ENCODE measurements at regions not wholly inside any gene's neighbourhood (a gene's known extent, or its start where the extent isn't known, plus 50 kb on each side); places are given as distances from the start of the nearest gene placed in this dataset.

DNA sequence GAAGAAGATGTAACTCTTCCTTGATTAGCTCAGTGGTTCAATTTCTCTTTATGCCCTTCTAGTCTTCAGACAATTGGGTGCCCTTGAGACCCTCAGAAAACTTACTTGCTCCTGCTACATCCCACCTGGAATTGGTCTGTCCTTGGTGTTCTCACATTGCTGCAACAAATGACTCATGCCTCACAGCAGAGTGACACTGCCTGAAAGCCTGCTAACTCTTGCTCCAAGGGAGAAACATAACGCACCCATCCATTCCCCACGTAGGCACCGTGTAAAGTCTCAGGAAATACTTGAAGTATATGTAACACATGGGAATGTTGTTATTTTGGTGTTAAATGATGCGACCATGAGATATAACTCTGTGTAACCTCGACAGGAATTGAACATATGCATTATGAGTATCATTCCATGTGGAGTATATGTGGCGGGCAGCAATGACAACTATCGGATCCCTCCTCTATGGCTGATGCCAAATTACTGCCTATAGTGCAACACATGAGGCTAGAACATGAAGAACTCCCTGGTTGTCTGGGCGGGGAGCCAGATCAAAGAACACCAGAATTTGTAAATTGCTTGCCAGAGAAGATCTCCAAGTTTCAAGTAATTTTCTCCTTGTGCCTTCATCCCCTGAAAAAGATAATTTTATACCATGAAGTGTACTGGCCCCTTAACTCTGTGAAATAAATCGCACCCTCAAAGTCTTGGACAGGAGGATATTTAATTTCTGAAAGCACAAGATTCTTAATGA lies 231.3 kb upstream of the STK26 start:
- no peak for TF ChIP-seq POLR2A (IDR thresholded peaks at IDR 0.05)
- TF ChIP-seq, protein P1, sequence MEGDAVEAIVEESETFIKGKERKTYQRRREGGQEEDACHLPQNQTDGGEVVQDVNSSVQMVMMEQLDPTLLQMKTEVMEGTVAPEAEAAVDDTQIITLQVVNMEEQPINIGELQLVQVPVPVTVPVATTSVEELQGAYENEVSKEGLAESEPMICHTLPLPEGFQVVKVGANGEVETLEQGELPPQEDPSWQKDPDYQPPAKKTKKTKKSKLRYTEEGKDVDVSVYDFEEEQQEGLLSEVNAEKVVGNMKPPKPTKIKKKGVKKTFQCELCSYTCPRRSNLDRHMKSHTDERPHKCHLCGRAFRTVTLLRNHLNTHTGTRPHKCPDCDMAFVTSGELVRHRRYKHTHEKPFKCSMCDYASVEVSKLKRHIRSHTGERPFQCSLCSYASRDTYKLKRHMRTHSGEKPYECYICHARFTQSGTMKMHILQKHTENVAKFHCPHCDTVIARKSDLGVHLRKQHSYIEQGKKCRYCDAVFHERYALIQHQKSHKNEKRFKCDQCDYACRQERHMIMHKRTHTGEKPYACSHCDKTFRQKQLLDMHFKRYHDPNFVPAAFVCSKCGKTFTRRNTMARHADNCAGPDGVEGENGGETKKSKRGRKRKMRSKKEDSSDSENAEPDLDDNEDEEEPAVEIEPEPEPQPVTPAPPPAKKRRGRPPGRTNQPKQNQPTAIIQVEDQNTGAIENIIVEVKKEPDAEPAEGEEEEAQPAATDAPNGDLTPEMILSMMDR (IDR thresholded peaks at IDR 0.05) = no peak

All from breast epithelium (tissue), 3 donors.